ENCODE measurements at regions not wholly inside any gene's neighbourhood (a gene's known extent, or its start where the extent isn't known, plus 50 kb on each side); places are given as distances from the start of the nearest gene placed in this dataset.

GRCh38 chr13:21243045-21243897 lies 66.8 kb downstream of the MRPL57 start:
- TF ChIP-seq POLR2A (IDR thresholded peaks at IDR 0.05; ENCODE audit: low read length) (no peak), GATA1 (IDR thresholded peaks at IDR 0.05; ENCODE audit: low read depth, low read length) (no peak)
